Omental fat pad (tissue), 3 donors: ENCODE measurements at regions not wholly inside any gene's neighbourhood (a gene's known extent, or its start where the extent isn't known, plus 50 kb on each side); places are given as distances from the start of the nearest gene placed in this dataset.

Experiments used
- ATAC-seq: fragments of 150-250 bp; one replicate; pipeline ENCODE4 v1.9.1; 2016; ENCODE audit warnings: mild to moderate bottlenecking, moderate library complexity; ENCODE audit not compliant: low FRiP score
- DNase-seq: peaks from one replicate; pipeline ENCODE4 v3.0.0-alpha.2; 2019; ENCODE audit warnings: low spot score
- TF ChIP-seq, protein P1 (sequence below), 3 donors: fragments of 450-650 bp; IDR thresholded peaks; one replicate each; pipeline ENCODE4 v1.5.1; 2016 to 2017; ENCODE audit warnings: antibody characterized with exemption in 3 of 3, mild to moderate bottlenecking in 3 of 3, moderate library complexity in 2 of 3

DNA sequence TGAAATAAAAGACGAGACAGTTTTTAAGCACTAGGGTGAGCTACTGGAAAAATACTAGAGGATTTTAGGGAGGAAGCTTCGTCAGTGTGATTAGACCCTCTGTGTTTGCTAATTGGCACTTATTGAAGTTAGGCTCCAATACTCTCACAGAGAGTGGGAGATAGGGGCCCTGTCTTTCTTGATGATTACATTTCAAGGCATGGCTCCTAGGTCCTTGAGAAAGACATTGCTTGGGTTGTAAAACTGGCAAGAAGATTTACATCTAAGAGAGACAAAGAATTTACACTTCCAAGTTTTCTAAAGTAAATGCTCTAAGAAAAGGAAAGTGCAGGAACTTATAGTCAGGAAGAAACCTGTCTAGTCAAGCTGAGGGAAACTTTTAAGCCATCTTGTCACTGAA, 183.2 kb downstream of the C12orf50 start:
- TF ChIP-seq, protein P1, sequence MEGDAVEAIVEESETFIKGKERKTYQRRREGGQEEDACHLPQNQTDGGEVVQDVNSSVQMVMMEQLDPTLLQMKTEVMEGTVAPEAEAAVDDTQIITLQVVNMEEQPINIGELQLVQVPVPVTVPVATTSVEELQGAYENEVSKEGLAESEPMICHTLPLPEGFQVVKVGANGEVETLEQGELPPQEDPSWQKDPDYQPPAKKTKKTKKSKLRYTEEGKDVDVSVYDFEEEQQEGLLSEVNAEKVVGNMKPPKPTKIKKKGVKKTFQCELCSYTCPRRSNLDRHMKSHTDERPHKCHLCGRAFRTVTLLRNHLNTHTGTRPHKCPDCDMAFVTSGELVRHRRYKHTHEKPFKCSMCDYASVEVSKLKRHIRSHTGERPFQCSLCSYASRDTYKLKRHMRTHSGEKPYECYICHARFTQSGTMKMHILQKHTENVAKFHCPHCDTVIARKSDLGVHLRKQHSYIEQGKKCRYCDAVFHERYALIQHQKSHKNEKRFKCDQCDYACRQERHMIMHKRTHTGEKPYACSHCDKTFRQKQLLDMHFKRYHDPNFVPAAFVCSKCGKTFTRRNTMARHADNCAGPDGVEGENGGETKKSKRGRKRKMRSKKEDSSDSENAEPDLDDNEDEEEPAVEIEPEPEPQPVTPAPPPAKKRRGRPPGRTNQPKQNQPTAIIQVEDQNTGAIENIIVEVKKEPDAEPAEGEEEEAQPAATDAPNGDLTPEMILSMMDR (IDR thresholded peaks at IDR 0.05) = no peak
- DNase-seq (no peak), ATAC-seq (no peak)

- ATAC-seq (no peak), DNase-seq (no peak)
- TF ChIP-seq, protein P1 (IDR thresholded peaks at IDR 0.05) = no peak
These were observed 187.3 kb downstream of the C12orf50 start for GRCh38 chr12:87841935-87842334.

GRCh38 chr12:87836190-87836589, 193.0 kb downstream of the C12orf50 start:
- TF ChIP-seq, protein P1 (IDR thresholded peaks at IDR 0.05) = no peak
- ATAC-seq (no peak), DNase-seq (no peak)

- no peak for DNase-seq
- TF ChIP-seq, protein P1 (IDR thresholded peaks at IDR 0.05) = no peak
- ATAC-seq = no peak
These were observed 200.7 kb downstream of the C12orf50 start for GRCh38 chr12:87828382-87828973.

GRCh38 chr12:87827638-87828264, 201.4 kb downstream of the C12orf50 start:
- DNase-seq (no peak), ATAC-seq (peak; percentile 81)
- TF ChIP-seq, protein P1 (IDR thresholded peaks at IDR 0.05) = no peak

GRCh38 chr12:87822923-87823322, 206.3 kb downstream of the C12orf50 start:
- DNase-seq = no peak
- ATAC-seq = no peak
- TF ChIP-seq, protein P1 (IDR thresholded peaks at IDR 0.05) = no peak
